Kidney (tissue), 13 donors: ENCODE measurements at regions not wholly inside any gene's neighbourhood (a gene's known extent, or its start where the extent isn't known, plus 50 kb on each side); places are given as distances from the start of the nearest gene placed in this dataset.

ENCODE experiments used
- DNase-seq, 5 donors: peaks; one replicate each; pipeline ENCODE4 v3.0.0-alpha.2; 2013 to 2020
- FAIRE-seq: peaks from 2 replicates; lab custom pipeline; 2012; peaks lifted over from hg19 to GRCh38; lab: Jason Lieb, UNC
- H3K27ac ChIP-seq, 2 donors: one replicate each; pipeline ENCODE4 v1.7.0; 2013; ENCODE audit warnings: low read depth in 2 of 2, low read length in 2 of 2, inconsistent platforms in 1 of 2
- H3K27me3 ChIP-seq: one replicate; pipeline ENCODE4 v1.7.1; 2013; ENCODE audit warnings: low read length, inconsistent platforms; ENCODE audit not compliant: control insufficient read depth, insufficient read depth
- H3K36me3 ChIP-seq, 3 donors: one replicate each; pipeline versions ENCODE4 v1.7.0 to v1.7.1; 2013; ENCODE audit warnings: low read length in 3 of 3, control low read depth in 1 of 3, inconsistent platforms in 1 of 3; ENCODE audit not compliant: insufficient read depth in 3 of 3, control insufficient read depth in 2 of 3
- H3K4me1 ChIP-seq, 3 donors: one replicate each; pipeline versions ENCODE4 v1.7.0 to v1.7.1; 2013; ENCODE audit warnings: low read length in 3 of 3, inconsistent platforms in 1 of 3, low read depth in 1 of 3; ENCODE audit not compliant: control insufficient read depth in 2 of 3, insufficient read depth in 2 of 3
- H3K4me3 ChIP-seq, 3 donors: one replicate each; pipeline versions ENCODE4 v1.7.0 to v1.8.1; 2013; ENCODE audit warnings: low read length in 3 of 3, control low read depth in 1 of 3, inconsistent platforms in 1 of 3
- H3K9ac ChIP-seq, 3 donors: one replicate each; pipeline versions ENCODE4 v1.7.0 to v1.7.1; 2013; ENCODE audit warnings: low read length in 3 of 3, control low read depth in 1 of 3, inconsistent platforms in 1 of 3
- H3K9me3 ChIP-seq, 3 donors: one replicate each; pipeline versions ENCODE4 v1.7.0 to v1.7.1; 2013; ENCODE audit warnings: low read length in 3 of 3, control low read depth in 1 of 3, inconsistent platforms in 1 of 3; ENCODE audit not compliant: control insufficient read depth in 2 of 3, insufficient read depth in 1 of 3
- intact Hi-C: fragments of 100-400 bp; cut with DNase I; formaldehyde crosslinking; loops from one replicate; pipeline ENCODE4 v1.11.1; 2022
- TF ChIP-seq, protein P1 (sequence below): IDR thresholded peaks from 3 replicates; pipeline ENCODE4 v1.5.1; 2012; ENCODE audit warnings: mild to moderate bottlenecking, moderate library complexity, borderline replicate concordance; ENCODE audit not compliant: insufficient read depth; ENCODE audit errors: extremely low read depth
- donor health status: control.
- donor health status: control.
- donor health status: control.
- donor health status: control.
- donor health status: control.
- donor health status: DM: yes; HTN: yes; CAD: no.
- donor health status: Normal renal cell carcinoma (clear cell type).

DNA sequence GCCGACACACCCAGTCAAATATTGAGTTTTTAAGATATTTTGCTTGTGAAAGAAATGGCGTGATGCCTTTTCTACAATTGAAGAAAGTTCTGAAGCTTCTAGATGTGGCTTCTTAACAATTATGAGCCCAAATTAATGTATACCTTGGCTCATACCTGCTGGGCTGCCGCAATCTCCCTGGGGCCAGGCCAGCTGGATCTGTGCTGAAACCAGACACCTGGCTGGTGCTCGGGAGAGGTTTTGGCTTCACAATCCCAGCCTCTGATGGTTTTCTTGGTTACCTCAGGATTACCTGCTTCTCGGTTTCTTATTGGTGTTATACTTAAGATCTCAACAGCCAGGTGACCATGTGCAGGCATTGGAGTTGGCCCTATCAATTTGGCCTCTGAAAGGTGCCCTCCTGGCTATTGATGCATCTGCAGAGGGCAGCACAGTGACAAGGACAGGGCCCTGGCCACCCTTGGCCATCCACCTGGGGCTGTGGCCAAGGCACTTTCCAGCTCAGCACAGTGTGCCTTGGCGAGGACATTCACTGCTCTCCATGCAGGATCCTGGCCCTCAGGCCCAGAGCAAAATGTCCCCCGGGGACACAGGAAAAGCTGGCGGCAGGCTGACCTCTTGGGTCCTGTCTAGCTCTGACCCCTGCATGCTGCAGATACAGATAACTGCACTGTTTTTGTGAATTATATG, 305.0 kb downstream of the ZNF536 start:
- Histone ChIP-seq H3K4me1 (no peaks in the 10 kb centered on the region), H3K27ac (no peak overlapping the region), H3K4me3 (no peak overlapping the region), H3K9me3 (no peaks in the 10 kb centered on the region), H3K9ac (no peak overlapping the region), H3K36me3 (no peaks in the 10 kb centered on the region), H3K27me3 (no peaks in the 10 kb centered on the region)
- no peak for DNase-seq
- intact Hi-C loops: loop anchor here (10.0 kb wide), 1 partner anchor 1548 kb away; no protein-coding TSS in a partner anchor
- TF ChIP-seq, protein P1, sequence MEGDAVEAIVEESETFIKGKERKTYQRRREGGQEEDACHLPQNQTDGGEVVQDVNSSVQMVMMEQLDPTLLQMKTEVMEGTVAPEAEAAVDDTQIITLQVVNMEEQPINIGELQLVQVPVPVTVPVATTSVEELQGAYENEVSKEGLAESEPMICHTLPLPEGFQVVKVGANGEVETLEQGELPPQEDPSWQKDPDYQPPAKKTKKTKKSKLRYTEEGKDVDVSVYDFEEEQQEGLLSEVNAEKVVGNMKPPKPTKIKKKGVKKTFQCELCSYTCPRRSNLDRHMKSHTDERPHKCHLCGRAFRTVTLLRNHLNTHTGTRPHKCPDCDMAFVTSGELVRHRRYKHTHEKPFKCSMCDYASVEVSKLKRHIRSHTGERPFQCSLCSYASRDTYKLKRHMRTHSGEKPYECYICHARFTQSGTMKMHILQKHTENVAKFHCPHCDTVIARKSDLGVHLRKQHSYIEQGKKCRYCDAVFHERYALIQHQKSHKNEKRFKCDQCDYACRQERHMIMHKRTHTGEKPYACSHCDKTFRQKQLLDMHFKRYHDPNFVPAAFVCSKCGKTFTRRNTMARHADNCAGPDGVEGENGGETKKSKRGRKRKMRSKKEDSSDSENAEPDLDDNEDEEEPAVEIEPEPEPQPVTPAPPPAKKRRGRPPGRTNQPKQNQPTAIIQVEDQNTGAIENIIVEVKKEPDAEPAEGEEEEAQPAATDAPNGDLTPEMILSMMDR: no peak
- FAIRE-seq: no peak

DNA sequence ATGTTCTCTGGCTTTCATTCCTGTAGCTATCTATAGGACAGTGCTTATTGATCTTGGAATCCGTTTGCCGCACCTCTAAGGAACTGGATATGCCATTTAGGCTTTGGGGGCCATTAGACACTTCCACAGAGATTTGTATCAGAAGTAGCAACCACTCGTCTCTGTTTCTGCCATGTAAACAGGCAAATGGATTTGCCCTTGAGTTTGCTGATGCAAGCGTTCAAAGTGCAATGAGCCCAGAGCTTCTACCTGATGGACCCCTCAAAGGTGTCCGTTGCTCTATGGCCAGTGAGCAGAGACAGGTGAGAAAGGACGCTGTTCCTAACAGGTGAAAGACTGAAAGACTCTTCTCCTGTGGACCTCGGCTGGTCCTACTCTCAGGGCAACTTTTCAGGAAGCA, 302.9 kb downstream of the ZNF536 start:
- H3K9me3 ChIP-seq: no peaks in the 10 kb centered on the region
- no peak overlapping the region for H3K27ac ChIP-seq
- H3K9ac ChIP-seq: no peak overlapping the region
- DNase-seq (no peak), FAIRE-seq (no peak)
- no peaks in the 10 kb centered on the region for H3K27me3 ChIP-seq
- no peak overlapping the region for H3K4me3 ChIP-seq
- no peaks in the 10 kb centered on the region for H3K36me3 ChIP-seq
- TF ChIP-seq, protein P1: no peak
- H3K4me1 ChIP-seq: no peaks in the 10 kb centered on the region
- intact Hi-C loops: loop anchor here (10.0 kb wide), 1 partner anchor 1550 kb away; no protein-coding TSS in a partner anchor

DNA sequence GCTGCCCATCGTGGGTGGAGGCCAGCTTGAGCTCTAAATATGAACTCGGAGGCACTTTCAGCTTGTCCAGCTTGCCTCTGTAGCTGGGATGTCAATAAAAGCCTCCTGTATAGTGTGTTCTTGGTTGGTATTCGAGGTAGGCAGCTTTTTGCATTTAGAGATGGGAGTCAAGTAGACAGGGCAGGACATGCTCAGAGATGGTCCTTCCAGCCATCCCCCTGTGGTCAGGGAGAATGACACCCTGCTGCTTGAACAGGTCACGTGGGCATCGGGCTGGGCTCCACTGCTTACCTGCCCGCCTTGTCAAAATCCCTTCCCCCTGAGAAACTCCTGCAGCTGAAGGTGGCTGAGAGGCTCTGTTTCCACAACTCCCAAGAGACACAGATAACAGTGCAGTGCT, 302.5 kb downstream of the ZNF536 start:
- Histone ChIP-seq H3K27me3 (no peaks in the 10 kb centered on the region), H3K27ac (no peak overlapping the region)
- intact Hi-C loops: loop anchor here (10.0 kb wide), 1 partner anchor 1550 kb away; no protein-coding TSS in a partner anchor

More for the DNA sequence above, 302.5 kb downstream of the ZNF536 start:
- Histone ChIP-seq H3K9ac (no peak overlapping the region), H3K36me3 (no peaks in the 10 kb centered on the region), H3K4me1 (no peaks in the 10 kb centered on the region), H3K9me3 (no peaks in the 10 kb centered on the region), H3K4me3 (no peak overlapping the region)
- no peak for FAIRE-seq
- no peak for DNase-seq
- TF ChIP-seq, protein P1: no peak
